IMR-90 (cell line): ENCODE measurements at regions not wholly inside any gene's neighbourhood (a gene's known extent, or its start where the extent isn't known, plus 50 kb on each side); places are given as distances from the start of the nearest gene placed in this dataset.

ENCODE experiments used
- ATAC-seq: fragments of 200-7000 bp; cut with Tn5 transposase; 2 replicates; pipeline ENCODE4 v1.9.1; 2020; ENCODE audit warnings: low read depth, mild to moderate bottlenecking, moderate library complexity
- BruUV-seq: library from RNA; stranded (reverse); fragments of 400-500 nt; replicated peaks from 2 replicates; lab custom pipeline; 2021; lab: Mats Ljungman, UMichigan
- CTCF ChIA-PET: fragments of 300-600 bp; formaldehyde crosslinking; extraction: SDS; loops from one replicate; lab custom pipeline; 2021; ENCODE audit warnings: antibody characterized with exemption; lab: Yijun Ruan, JAX
- POLR2A ChIA-PET: fragments of 300-600 bp; sonication (Branson Sonifier 250); formaldehyde crosslinking; loops from one replicate; lab custom pipeline; 2022; ENCODE audit warnings: antibody characterized with exemption; ENCODE audit not compliant: unreplicated experiment; lab: Charles Lee
- DNase-seq: peaks from one replicate; pipeline ENCODE4 v3.0.0; 2013
- H2AFZ ChIP-seq: replicated peaks from 2 replicates; pipeline ENCODE3; 2013; ENCODE audit warnings: low read length, mild to moderate bottlenecking; ENCODE audit not compliant: poor library complexity
- H2AK5ac ChIP-seq: 2 replicates; pipeline ENCODE4 v1.6.1; 2013; ENCODE audit warnings: low read depth, low read length, inconsistent platforms
- H2AK9ac ChIP-seq: replicated peaks from 2 replicates; pipeline ENCODE3; 2013; ENCODE audit warnings: mild to moderate bottlenecking, low read depth, low read length, moderate library complexity; ENCODE audit not compliant: poor library complexity
- H2BK120ac ChIP-seq: 2 replicates; pipeline ENCODE4 v1.6.1; 2013; ENCODE audit warnings: low read depth, low read length, inconsistent platforms
- H2BK15ac ChIP-seq: 3 replicates; pipeline ENCODE4 v1.6.1; 2013; ENCODE audit warnings: low read depth, low read length, inconsistent platforms
- H2BK20ac ChIP-seq: 2 replicates; pipeline ENCODE4 v1.6.1; 2013; ENCODE audit warnings: low read depth, mild to moderate bottlenecking, inconsistent platforms, low read length, moderate library complexity
- H2BK5ac ChIP-seq: 2 replicates; pipeline ENCODE4 v1.6.1; 2013; ENCODE audit warnings: mild to moderate bottlenecking, low read depth, low read length, inconsistent platforms; ENCODE audit not compliant: poor library complexity, severe bottlenecking
- H3K14ac ChIP-seq: replicated peaks from 2 replicates; pipeline ENCODE4 v1.6.1; 2013; ENCODE audit warnings: low read depth, low read length, inconsistent platforms
- H3K18ac ChIP-seq: 2 replicates; pipeline ENCODE4 v1.6.1; 2013; ENCODE audit warnings: low read depth, low read length, control low read depth
- H3K23ac ChIP-seq: 2 replicates; pipeline ENCODE4 v1.6.1; 2013; ENCODE audit warnings: low read depth, low read length, inconsistent platforms
- H3K27ac ChIP-seq: 2 replicates; pipeline ENCODE4 v1.5.1; 2013; ENCODE audit warnings: mild to moderate bottlenecking, control low read depth, low read length; ENCODE audit not compliant: insufficient read depth
- H3K27me3 ChIP-seq: 2 replicates; pipeline ENCODE4 v1.6.1; 2013; ENCODE audit warnings: low read length; ENCODE audit not compliant: control insufficient read depth, insufficient read depth
- H3K36me3 ChIP-seq: 2 replicates; pipeline ENCODE4 v1.6.1; 2013; ENCODE audit warnings: low read length, mixed read lengths; ENCODE audit not compliant: control insufficient read depth, insufficient read depth
- H3K4ac ChIP-seq: 2 replicates; pipeline ENCODE4 v1.6.1; 2013; ENCODE audit warnings: low read depth, low read length, inconsistent platforms
- H3K4me1 ChIP-seq: 2 replicates; pipeline ENCODE4 v1.6.1; 2013; ENCODE audit warnings: low read length, mixed read lengths; ENCODE audit not compliant: control insufficient read depth, insufficient read depth
- H3K4me2 ChIP-seq: 2 replicates; pipeline ENCODE4 v1.6.1; 2013; ENCODE audit warnings: low read depth, mild to moderate bottlenecking, control low read depth, low read length, moderate library complexity
- H3K4me3 ChIP-seq: 2 replicates; pipeline ENCODE4 v1.5.1; 2013; ENCODE audit warnings: low read depth, mild to moderate bottlenecking, control low read depth, low read length, moderate library complexity; ENCODE audit not compliant: insufficient read depth
- H3K56ac ChIP-seq: 2 replicates; pipeline ENCODE4 v1.6.1; 2013; ENCODE audit warnings: low read length, inconsistent platforms; ENCODE audit not compliant: insufficient read depth; ENCODE audit errors: extremely low read depth
- H3K79me1 ChIP-seq, 2 experiments: 2 replicates each; pipeline ENCODE4 v1.6.1; 2013; ENCODE audit warnings: low read length in 2 of 2, inconsistent platforms in 1 of 2, low read depth in 1 of 2
- H3K9ac ChIP-seq: 2 replicates; pipeline ENCODE4 v1.6.1; 2013; ENCODE audit warnings: low read depth, low read length, control low read depth
- H3K9me1 ChIP-seq: 2 replicates; pipeline ENCODE4 v1.6.1; 2013; ENCODE audit warnings: low read length, inconsistent platforms; ENCODE audit not compliant: insufficient read depth
- H3K9me3 ChIP-seq: 2 replicates; pipeline ENCODE4 v1.6.1; 2013; ENCODE audit warnings: low read length; ENCODE audit not compliant: control insufficient read depth, insufficient read depth
- H4K20me1 ChIP-seq: 2 replicates; pipeline ENCODE4 v1.6.1; 2013; ENCODE audit warnings: low read length, inconsistent platforms; ENCODE audit not compliant: insufficient read depth
- H4K5ac ChIP-seq: 2 replicates; pipeline ENCODE4 v1.6.1; 2013; ENCODE audit warnings: mild to moderate bottlenecking, low read depth, low read length, control low read depth
- H4K8ac ChIP-seq, 2 experiments: 2 replicates each; pipeline ENCODE4 v1.6.1; 2013; ENCODE audit warnings: low read depth in 2 of 2, low read length in 2 of 2, control low read depth in 1 of 2, inconsistent platforms in 1 of 2
- H4K91ac ChIP-seq: 2 replicates; pipeline ENCODE4 v1.6.1; 2013; ENCODE audit warnings: low read depth, low read length, inconsistent platforms; ENCODE audit not compliant: insufficient read depth
- BHLHE40 ChIP-seq: fragments of 150-350 bp; IDR thresholded peaks from 2 replicates; pipeline ENCODE4 v1.6.1; 2016; ENCODE audit warnings: mild to moderate bottlenecking, low read depth, low read length
- CEBPB ChIP-seq: IDR thresholded peaks from 2 replicates; pipeline ENCODE4 v1.6.1; 2012; ENCODE audit warnings: low read depth, low read length, improper control_type of control experiment
- CHD1 ChIP-seq: IDR thresholded peaks from 2 replicates; pipeline ENCODE4 v1.6.1; 2012; ENCODE audit warnings: low read depth, low read length, improper control_type of control experiment
- FOS ChIP-seq: fragments of 150-350 bp; IDR thresholded peaks from 2 replicates; pipeline ENCODE4 v1.6.1; 2016; ENCODE audit warnings: low read depth, low read length
- MAFK ChIP-seq: IDR thresholded peaks from 2 replicates; pipeline ENCODE4 v1.6.1; 2012; ENCODE audit warnings: low read depth, low read length, improper control_type of control experiment
- MAZ ChIP-seq: IDR thresholded peaks from 2 replicates; pipeline ENCODE4 v1.6.1; 2012; ENCODE audit warnings: low read depth, mild to moderate bottlenecking, low read length, improper control_type of control experiment, moderate library complexity, borderline replicate concordance
- MXI1 ChIP-seq: IDR thresholded peaks from 2 replicates; pipeline ENCODE4 v1.6.1; 2012; ENCODE audit warnings: low read depth, mild to moderate bottlenecking, low read length, moderate library complexity, borderline replicate concordance
- NFE2L2 ChIP-seq: fragments of 150-350 bp; IDR thresholded peaks from 2 replicates; pipeline ENCODE4 v1.6.1; 2016; ENCODE audit warnings: low read depth, mild to moderate bottlenecking, low read length
- RAD21 ChIP-seq: IDR thresholded peaks from 2 replicates; pipeline ENCODE4 v1.6.1; 2012; ENCODE audit warnings: low read length, improper control_type of control experiment
- SMC3 ChIP-seq: fragments of 150-350 bp; IDR thresholded peaks from 2 replicates; pipeline ENCODE4 v1.6.1; 2016; ENCODE audit warnings: low read depth, mild to moderate bottlenecking, antibody characterized with exemption, low read length, moderate library complexity
- WGBS, 2 experiments: methylation state at CpG; one replicate each; pipeline versions ENCODE4 v1.1.5 to v1.1.7; 2013; ENCODE audit warnings: missing lambda C conversion rate in 2 of 2; ENCODE audit not compliant: insufficient read length in 1 of 2; ENCODE audit errors: extremely low coverage in 2 of 2; 5-methylcytosine and 5-hydroxymethylcytosine counted together
- dilution Hi-C: fragments of 300-500 bp; cut with HindIII; formaldehyde crosslinking; loops from one replicate; pipeline ENCODE4 v1.14.3; 2018; ENCODE audit warnings: low sequenced_read_pairs; ENCODE audit not compliant: unreplicated experiment
- in situ Hi-C: fragments of 300-500 bp; cut with MboI; formaldehyde crosslinking; loops from 3 replicates; pipeline ENCODE4 v1.14.3; 2019; ENCODE audit warnings: low sequenced_read_pairs, inconsistent platforms, mixed read lengths
- intact Hi-C: fragments of 100-400 bp; cut with micrococcal nuclease; formaldehyde crosslinking; loops from 2 replicates; pipeline ENCODE4 v1.10.0; 2022
- TF ChIP-seq, protein P1 (sequence below): fragments of 150-350 bp; IDR thresholded peaks from 2 replicates; pipeline ENCODE4 v1.6.1; 2017; ENCODE audit warnings: mild to moderate bottlenecking, antibody characterized with exemption, low read length, low read depth
- TF ChIP-seq, protein P2 (sequence below): fragments of 150-350 bp; IDR thresholded peaks from 2 replicates; pipeline ENCODE4 v1.6.1; 2016; ENCODE audit warnings: low read depth, mild to moderate bottlenecking, low read length, moderate library complexity, borderline replicate concordance

- TF ChIP-seq, protein P1, sequence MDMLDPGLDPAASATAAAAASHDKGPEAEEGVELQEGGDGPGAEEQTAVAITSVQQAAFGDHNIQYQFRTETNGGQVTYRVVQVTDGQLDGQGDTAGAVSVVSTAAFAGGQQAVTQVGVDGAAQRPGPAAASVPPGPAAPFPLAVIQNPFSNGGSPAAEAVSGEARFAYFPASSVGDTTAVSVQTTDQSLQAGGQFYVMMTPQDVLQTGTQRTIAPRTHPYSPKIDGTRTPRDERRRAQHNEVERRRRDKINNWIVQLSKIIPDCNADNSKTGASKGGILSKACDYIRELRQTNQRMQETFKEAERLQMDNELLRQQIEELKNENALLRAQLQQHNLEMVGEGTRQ = no peak
- no peak for TF ChIP-seq FOS
- no peak for TF ChIP-seq BHLHE40
- TF ChIP-seq CHD1 = no peak
Observed at GRCh38 chr2:196391149-196391479, 219.7 kb upstream of the STK17B start (continued).

DNA sequence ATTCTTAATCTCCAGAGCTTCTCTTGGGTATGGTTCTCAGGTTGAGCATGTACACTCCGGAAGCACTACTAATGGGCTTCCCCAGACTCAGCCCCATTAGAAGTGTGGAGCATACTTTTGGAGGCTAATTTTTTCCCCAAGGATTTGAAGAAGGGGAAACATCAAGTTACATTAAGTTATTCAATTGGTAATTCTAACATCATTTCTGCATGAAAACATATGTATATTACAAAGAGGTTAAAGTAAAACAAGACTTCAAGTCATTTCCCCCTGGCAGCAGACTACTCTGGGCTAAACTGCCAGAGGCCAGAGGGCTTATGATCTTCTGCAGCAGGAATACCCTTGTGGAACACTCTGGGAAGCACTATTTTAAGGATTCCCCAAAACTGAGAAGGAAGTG, 227.7 kb upstream of the STK17B start:
- no TSS peak for BruUV-seq
- no peak overlapping the region for H3K27ac ChIP-seq
- TF ChIP-seq, protein P1 = no peak
- TF ChIP-seq RAD21 (no peak), CEBPB (no peak), MAZ (no peak), SMC3 (no peak), FOS (no peak), BHLHE40 (no peak), NFE2L2 (no peak), MXI1 (no peak), MAFK (no peak)
- TF ChIP-seq, protein P2, sequence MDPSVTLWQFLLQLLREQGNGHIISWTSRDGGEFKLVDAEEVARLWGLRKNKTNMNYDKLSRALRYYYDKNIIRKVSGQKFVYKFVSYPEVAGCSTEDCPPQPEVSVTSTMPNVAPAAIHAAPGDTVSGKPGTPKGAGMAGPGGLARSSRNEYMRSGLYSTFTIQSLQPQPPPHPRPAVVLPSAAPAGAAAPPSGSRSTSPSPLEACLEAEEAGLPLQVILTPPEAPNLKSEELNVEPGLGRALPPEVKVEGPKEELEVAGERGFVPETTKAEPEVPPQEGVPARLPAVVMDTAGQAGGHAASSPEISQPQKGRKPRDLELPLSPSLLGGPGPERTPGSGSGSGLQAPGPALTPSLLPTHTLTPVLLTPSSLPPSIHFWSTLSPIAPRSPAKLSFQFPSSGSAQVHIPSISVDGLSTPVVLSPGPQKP = no peak

More for the DNA sequence above, 227.7 kb upstream of the STK17B start:
- Histone ChIP-seq H2BK15ac (peak overlapping the region; percentile 74; the same call in 2 of the 3 replicates), H3K27me3 (no peaks in the 10 kb centered on the region), H4K8ac (peak overlapping the region in 1 of 2 experiments; percentile 37; a peak in 3 of 4 replicates), H2BK20ac (peak overlapping the region; percentile 68), H2AFZ (no peak overlapping the region), H2BK5ac (no peak overlapping the region), H3K4me1 (peaks cover 3% of the 10 kb centered on the region; the same call in 1 of the 2 replicates), H2BK120ac (peak overlapping the region; percentile 88), H3K14ac (peak overlapping the region; percentile 24), H3K18ac (no peak overlapping the region), H3K9ac (no peak overlapping the region), H3K4ac (peak overlapping the region; percentile 74), H3K4me3 (no peak overlapping the region), H3K79me1 (no peaks in the 10 kb centered on the region), H3K9me1 (peaks cover 2% of the 10 kb centered on the region; the same call in 1 of the 2 replicates), H4K91ac (peak overlapping the region; percentile 81; the same call in 1 of the 2 replicates), H3K56ac (no peak overlapping the region), H3K23ac (no peak overlapping the region; the same call in 1 of the 2 replicates), H3K4me2 (no peak overlapping the region), H3K36me3 (no peaks in the 10 kb centered on the region), H4K20me1 (no peaks in the 10 kb centered on the region), H4K5ac (peak overlapping the region; percentile 81; the same call in 1 of the 2 replicates), H2AK9ac (no peak overlapping the region), H3K9me3 (no peaks in the 10 kb centered on the region), H2AK5ac (peak overlapping the region; percentile 59; the same call in 1 of the 2 replicates)
- dilution Hi-C loops (no loop called here), in situ Hi-C loops (no loop called here), intact Hi-C loops (no loop called here)
- no CpG with 5 or more reads among the region's 1 CpG for WGBS, 2 experiments
- ChIA-PET POLR2A (no interaction called here), CTCF (interaction anchor here (0.5 to 1.4 kb wide), 3 partner anchors 9 to 348 kb away, joined by 3 to 4 read pairs (median 3); no protein-coding TSS in a partner anchor)
- ATAC-seq (no peak), DNase-seq (no peak)
